ENCODE measurements at regions not wholly inside any gene's neighbourhood (a gene's known extent, or its start where the extent isn't known, plus 50 kb on each side); places are given as distances from the start of the nearest gene placed in this dataset.

DNA sequence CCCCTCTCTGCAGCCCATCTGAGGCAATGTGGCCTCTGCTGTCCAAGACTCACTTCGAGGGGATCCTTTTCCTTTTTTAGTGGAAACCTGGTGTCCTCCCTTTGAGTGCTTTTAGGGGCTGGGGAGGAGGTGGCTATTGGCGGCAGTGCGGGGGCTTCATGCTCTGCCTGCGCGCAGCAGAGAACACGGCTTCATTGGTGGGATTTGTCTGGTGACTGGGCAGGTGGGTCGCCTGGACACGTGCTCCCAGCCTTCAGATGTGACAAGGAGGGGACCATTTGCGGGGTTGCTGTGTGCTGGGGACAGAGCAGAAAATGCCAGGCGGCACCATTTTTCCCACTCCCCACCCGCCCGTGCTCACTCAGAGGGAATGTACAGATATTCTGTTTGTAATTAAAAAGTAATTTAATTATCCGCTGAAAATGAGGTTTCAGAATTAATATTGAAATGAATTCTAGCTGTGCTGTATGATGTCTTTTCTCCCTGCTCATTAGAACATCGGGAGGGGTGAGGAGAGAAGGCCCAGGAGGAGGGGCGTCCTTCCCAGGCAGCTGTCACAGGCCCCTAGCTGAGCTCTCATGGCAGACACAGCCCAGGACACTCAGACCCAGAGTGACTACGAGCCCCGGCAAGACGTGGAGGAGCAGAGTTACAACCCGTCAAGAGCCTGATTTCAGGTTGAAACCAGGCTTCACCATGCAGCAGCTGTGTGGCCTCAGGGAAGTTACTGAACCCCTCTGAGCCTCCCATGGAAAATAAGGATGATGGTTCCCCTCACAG, 417.2 kb upstream of the SULF2 start:
- no peak overlapping the region for H3K4me3 ChIP-seq (ENCODE audit: low read depth, low read length)
- DNase-seq (ENCODE audit: low read depth), result no peak
- TF ChIP-seq, protein P1, sequence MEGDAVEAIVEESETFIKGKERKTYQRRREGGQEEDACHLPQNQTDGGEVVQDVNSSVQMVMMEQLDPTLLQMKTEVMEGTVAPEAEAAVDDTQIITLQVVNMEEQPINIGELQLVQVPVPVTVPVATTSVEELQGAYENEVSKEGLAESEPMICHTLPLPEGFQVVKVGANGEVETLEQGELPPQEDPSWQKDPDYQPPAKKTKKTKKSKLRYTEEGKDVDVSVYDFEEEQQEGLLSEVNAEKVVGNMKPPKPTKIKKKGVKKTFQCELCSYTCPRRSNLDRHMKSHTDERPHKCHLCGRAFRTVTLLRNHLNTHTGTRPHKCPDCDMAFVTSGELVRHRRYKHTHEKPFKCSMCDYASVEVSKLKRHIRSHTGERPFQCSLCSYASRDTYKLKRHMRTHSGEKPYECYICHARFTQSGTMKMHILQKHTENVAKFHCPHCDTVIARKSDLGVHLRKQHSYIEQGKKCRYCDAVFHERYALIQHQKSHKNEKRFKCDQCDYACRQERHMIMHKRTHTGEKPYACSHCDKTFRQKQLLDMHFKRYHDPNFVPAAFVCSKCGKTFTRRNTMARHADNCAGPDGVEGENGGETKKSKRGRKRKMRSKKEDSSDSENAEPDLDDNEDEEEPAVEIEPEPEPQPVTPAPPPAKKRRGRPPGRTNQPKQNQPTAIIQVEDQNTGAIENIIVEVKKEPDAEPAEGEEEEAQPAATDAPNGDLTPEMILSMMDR (IDR thresholded peaks at IDR 0.05; ENCODE audit: insufficient read depth, low read length), result no peak

DNA sequence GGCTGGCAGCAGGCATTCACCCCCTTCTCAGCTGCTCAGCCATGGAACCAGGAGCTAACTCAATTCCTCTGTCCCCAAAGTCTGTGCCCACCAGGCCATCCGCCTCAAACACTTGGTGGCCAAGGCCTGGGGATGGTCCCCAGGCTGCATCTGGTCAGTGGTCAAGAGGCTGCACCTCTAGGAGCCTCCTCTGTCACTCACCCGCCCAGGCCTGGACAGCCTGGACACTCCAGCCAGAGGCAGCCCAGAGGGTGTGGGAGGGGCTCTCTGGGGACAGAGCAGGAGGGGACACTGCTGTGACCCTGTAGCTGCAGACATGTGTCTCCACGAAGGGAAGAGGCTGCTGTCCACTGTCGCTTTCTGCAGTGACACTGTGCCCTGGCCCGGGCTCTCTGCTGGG, 416.6 kb upstream of the SULF2 start:
- TF ChIP-seq, protein P1 (IDR thresholded peaks at IDR 0.05; ENCODE audit: insufficient read depth, low read length), result no peak
- no peak overlapping the region for H3K4me3 ChIP-seq (ENCODE audit: low read depth, low read length)
- no peak for DNase-seq (ENCODE audit: low read depth)

DNA sequence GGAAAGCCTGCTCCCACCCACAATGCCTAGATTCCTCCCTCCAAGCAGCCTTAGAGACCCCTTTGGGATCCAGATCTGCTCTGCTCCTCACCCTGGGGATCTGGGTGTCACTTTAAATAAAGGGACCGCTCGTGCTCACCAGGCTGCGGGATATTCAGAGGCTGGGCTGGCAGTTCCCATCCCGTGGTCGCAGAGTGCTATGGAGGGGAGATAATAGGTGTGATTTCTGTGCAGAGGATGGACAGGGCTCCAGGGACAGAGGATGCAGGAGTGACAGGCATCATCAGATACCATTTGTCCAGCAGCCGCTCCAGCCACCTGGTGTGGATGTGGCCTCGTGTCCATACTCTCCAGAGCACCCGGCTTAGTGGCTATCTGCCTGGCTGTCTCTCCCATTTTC, 415.9 kb upstream of the SULF2 start:
- H3K4me3 ChIP-seq (ENCODE audit: low read depth, low read length), result no peak overlapping the region
- no peak for DNase-seq (ENCODE audit: low read depth)
- TF ChIP-seq, protein P1 (IDR thresholded peaks at IDR 0.05; ENCODE audit: insufficient read depth, low read length), result no peak

DNA sequence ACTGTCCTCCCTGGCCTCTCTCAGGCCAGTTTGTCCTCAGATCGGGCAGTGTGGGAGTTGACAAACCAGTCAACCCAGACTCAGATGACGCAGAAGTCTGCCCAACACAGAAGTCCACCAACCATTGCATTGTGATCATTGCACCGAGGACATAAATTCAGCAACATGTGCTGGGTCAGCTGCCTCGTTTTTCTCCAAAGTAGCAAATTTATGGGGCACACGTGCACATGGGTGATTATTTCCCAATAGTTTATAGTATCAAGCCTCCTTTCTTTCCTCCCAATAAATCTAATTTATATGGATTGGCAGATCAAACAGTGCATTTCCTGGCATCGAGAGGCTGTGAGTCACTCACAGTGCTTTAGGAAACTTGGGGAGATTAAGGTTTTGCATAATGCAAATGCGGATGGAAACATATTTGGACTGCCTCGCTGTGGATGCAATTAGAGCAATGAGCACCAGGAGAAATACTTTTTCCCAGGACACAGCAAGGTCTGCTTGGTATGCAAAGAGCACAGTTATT, 413.7 kb upstream of the SULF2 start:
- TF ChIP-seq, protein P1 (IDR thresholded peaks at IDR 0.05; ENCODE audit: insufficient read depth, low read length), result no peak
- H3K4me3 ChIP-seq (ENCODE audit: low read depth, low read length), result no peak overlapping the region
- no peak for DNase-seq (ENCODE audit: low read depth)

DNA sequence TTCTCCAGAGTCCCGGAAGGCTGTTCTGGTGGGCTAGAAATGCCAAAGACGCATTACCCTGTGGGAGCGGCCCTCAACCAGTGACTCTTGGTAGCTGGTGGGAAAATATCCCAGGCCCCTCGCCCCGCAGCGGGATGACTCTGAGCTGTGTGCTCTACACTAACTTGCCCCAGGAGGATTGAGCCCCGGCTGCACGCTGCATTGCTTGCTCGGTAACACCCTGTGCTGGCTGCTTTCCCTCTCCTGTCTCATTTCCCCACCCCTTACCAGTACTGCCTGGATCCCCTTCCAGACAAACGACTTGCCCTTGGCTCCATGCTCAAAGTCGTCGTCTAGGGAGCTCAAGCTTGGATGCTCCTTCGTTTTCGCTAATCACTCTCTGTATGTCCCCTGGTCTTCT, 411.8 kb upstream of the SULF2 start:
- no peak overlapping the region for H3K4me3 ChIP-seq (ENCODE audit: low read depth, low read length)
- no peak for DNase-seq (ENCODE audit: low read depth)
- TF ChIP-seq, protein P1 (IDR thresholded peaks at IDR 0.05; ENCODE audit: insufficient read depth, low read length), result no peak

DNA sequence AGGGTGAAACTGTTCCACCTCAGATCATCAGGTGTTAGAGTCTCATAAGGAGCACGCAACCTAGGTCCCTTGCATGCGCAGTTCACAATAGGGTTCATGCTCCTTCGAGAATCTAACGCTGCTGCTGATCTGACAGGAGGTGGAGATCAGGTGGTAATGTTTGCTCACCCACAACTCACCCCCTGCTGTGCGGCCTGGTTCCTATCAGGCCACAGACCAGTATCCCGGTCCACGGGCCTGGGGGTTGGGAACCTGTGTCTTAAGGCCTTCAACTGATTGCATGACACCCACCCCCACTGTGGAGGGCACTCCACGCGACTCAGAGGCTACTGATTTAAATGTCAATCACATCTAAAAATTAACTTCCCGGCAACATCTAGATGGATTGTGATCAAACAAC, 411.2 kb upstream of the SULF2 start:
- TF ChIP-seq, protein P1 (IDR thresholded peaks at IDR 0.05; ENCODE audit: insufficient read depth, low read length), result no peak
- DNase-seq (ENCODE audit: low read depth), result no peak
- H3K4me3 ChIP-seq (ENCODE audit: low read depth, low read length), result no peak overlapping the region
